Transverse colon (tissue), 3 donors: ENCODE measurements at regions not wholly inside any gene's neighbourhood (a gene's known extent, or its start where the extent isn't known, plus 50 kb on each side); places are given as distances from the start of the nearest gene placed in this dataset.

Experiments used
- CTCF ChIP-seq, 5 experiments: fragments of 200-600 bp in 3 of 5; fragments of 450-650 bp in 2 of 5; sonication (generic) in 3 of 5; IDR thresholded peaks; 1 replicate in 2 of 5; 2 replicates in 3 of 5; pipeline ENCODE4 v1.5.1; 2016 to 2017; ENCODE audit warnings: antibody characterized with exemption in 5 of 5, inconsistent platforms in 3 of 5, mild to moderate bottlenecking in 2 of 5, moderate library complexity in 1 of 5
- POLR2A ChIP-seq: fragments of 450-650 bp; IDR thresholded peaks from one replicate; pipeline ENCODE4 v1.6.1; 2016; ENCODE audit warnings: antibody characterized with exemption, mild to moderate bottlenecking, moderate library complexity

DNA sequence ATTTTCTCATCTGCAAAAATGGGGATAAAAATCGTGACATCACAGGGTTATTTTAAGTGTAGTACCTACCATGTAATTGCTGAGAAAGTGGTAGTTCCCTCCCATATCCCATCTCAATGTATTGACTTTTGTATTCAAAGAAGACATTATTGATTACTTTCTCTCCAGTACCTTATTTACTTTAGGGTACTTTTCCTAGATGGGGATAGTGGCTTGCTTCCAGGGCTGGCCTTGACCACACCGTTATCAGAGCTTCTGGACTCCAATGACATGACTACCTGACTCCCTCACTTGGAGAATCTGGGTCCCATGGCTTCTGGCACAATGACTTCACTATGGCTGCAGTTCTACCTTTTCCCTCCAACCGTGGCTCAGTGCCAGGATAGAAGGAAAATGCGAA lies 58.2 kb upstream of the EOLA2 start:
- no peak for TF ChIP-seq POLR2A
- TF ChIP-seq CTCF (IDR thresholded peaks at IDR 0.05), result no peak
